ENCODE measurements at regions not wholly inside any gene's neighbourhood (a gene's known extent, or its start where the extent isn't known, plus 50 kb on each side); places are given as distances from the start of the nearest gene placed in this dataset.

- no peak for DNase-seq (ENCODE audit: insufficient read length, low spot score)
- TF ChIP-seq PAX5 (IDR thresholded peaks at IDR 0.05; ENCODE audit: insufficient read depth, low read length, severe bottlenecking) (no peak), SPI1 (IDR thresholded peaks at IDR 0.05; ENCODE audit: low read depth, low read length) (no peak), TAF1 (IDR thresholded peaks at IDR 0.05; ENCODE audit: low read depth, low read length) (no peak), POU2F2 (IDR thresholded peaks at IDR 0.05; ENCODE audit: low read depth, low read length) (no peak), POLR2AphosphoS5 (IDR thresholded peaks at IDR 0.05; ENCODE audit: low read depth, low read length) (no peak), POLR2A (IDR thresholded peaks at IDR 0.05; ENCODE audit: low read depth, low read length) (no peak)
- FAIRE-seq, result no peak
Observed at GRCh38 chr12:102564026-102564425, 83.7 kb upstream of the IGF1 start.

GRCh38 chr12:102562836-102563425 lies 82.6 kb upstream of the IGF1 start:
- FAIRE-seq (no peak), DNase-seq (ENCODE audit: insufficient read length, low spot score) (no peak)
- no peak for TF ChIP-seq TAF1 (IDR thresholded peaks at IDR 0.05; ENCODE audit: low read depth, low read length)

GRCh38 chr12:102551186-102551585 lies 70.8 kb upstream of the IGF1 start:
- TF ChIP-seq POLR2A (IDR thresholded peaks at IDR 0.05; ENCODE audit: low read depth, low read length) (no peak), TAF1 (IDR thresholded peaks at IDR 0.05; ENCODE audit: low read depth, low read length) (no peak), SPI1 (IDR thresholded peaks at IDR 0.05; ENCODE audit: low read depth, low read length) (no peak), POU2F2 (IDR thresholded peaks at IDR 0.05; ENCODE audit: low read depth, low read length) (no peak), POLR2AphosphoS5 (IDR thresholded peaks at IDR 0.05; ENCODE audit: low read depth, low read length) (no peak)
- FAIRE-seq (no peak), DNase-seq (ENCODE audit: insufficient read length, low spot score) (no peak)

GRCh38 chr12:102549691-102550090 lies 69.3 kb upstream of the IGF1 start:
- no peak for FAIRE-seq
- no peak for TF ChIP-seq PAX5 (IDR thresholded peaks at IDR 0.05; ENCODE audit: insufficient read depth, low read length, severe bottlenecking)
- TF ChIP-seq SPI1 (IDR thresholded peaks at IDR 0.05; ENCODE audit: low read depth, low read length), result no peak
- TF ChIP-seq TAF1 (IDR thresholded peaks at IDR 0.05; ENCODE audit: low read depth, low read length), result no peak
- no peak for TF ChIP-seq POLR2A (IDR thresholded peaks at IDR 0.05; ENCODE audit: low read depth, low read length)
- no peak for TF ChIP-seq POLR2AphosphoS5 (IDR thresholded peaks at IDR 0.05; ENCODE audit: low read depth, low read length)
- TF ChIP-seq POU2F2 (IDR thresholded peaks at IDR 0.05; ENCODE audit: low read depth, low read length), result no peak

GRCh38 chr12:102548543-102548942 lies 68.2 kb upstream of the IGF1 start:
- TF ChIP-seq POU2F2 (IDR thresholded peaks at IDR 0.05; ENCODE audit: low read depth, low read length), result no peak
- FAIRE-seq (no peak), DNase-seq (ENCODE audit: insufficient read length, low spot score) (no peak)

More at GRCh38 chr12:102549691-102550090, 69.3 kb upstream of the IGF1 start:
- DNase-seq (ENCODE audit: insufficient read length, low spot score), result no peak

GRCh38 chr12:102543494-102544485 lies 63.4 kb upstream of the IGF1 start:
- no peak for DNase-seq (ENCODE audit: insufficient read length, low spot score)
- peak; percentile 59 for FAIRE-seq
- no peak for TF ChIP-seq TAF1 (IDR thresholded peaks at IDR 0.05; ENCODE audit: low read depth, low read length)
- TF ChIP-seq PAX5 (IDR thresholded peaks at IDR 0.05; ENCODE audit: insufficient read depth, low read length, severe bottlenecking), result no peak
- TF ChIP-seq SPI1 (IDR thresholded peaks at IDR 0.05; ENCODE audit: low read depth, low read length), result no peak
- no peak for TF ChIP-seq POLR2A (IDR thresholded peaks at IDR 0.05; ENCODE audit: low read depth, low read length)

- peak; percentile 33 for FAIRE-seq
- no peak for DNase-seq (ENCODE audit: insufficient read length, low spot score)
- TF ChIP-seq POLR2AphosphoS5 (IDR thresholded peaks at IDR 0.05; ENCODE audit: low read depth, low read length), result no peak
- no peak for TF ChIP-seq POLR2A (IDR thresholded peaks at IDR 0.05; ENCODE audit: low read depth, low read length)
- TF ChIP-seq POU2F2 (IDR thresholded peaks at IDR 0.05; ENCODE audit: low read depth, low read length), result no peak
- TF ChIP-seq SPI1 (IDR thresholded peaks at IDR 0.05; ENCODE audit: low read depth, low read length), result no peak
- no peak for TF ChIP-seq TAF1 (IDR thresholded peaks at IDR 0.05; ENCODE audit: low read depth, low read length)
- TF ChIP-seq PAX5 (IDR thresholded peaks at IDR 0.05; ENCODE audit: insufficient read depth, low read length, severe bottlenecking), result no peak
Observed at GRCh38 chr12:102542816-102543440, 62.6 kb upstream of the IGF1 start.

GRCh38 chr12:102540815-102541385 lies 60.5 kb upstream of the IGF1 start:
- FAIRE-seq (no peak), DNase-seq (ENCODE audit: insufficient read length, low spot score) (no peak)
- TF ChIP-seq POU2F2 (IDR thresholded peaks at IDR 0.05; ENCODE audit: low read depth, low read length) (no peak), SPI1 (IDR thresholded peaks at IDR 0.05; ENCODE audit: low read depth, low read length) (no peak), PAX5 (IDR thresholded peaks at IDR 0.05; ENCODE audit: insufficient read depth, low read length, severe bottlenecking) (no peak), POLR2A (IDR thresholded peaks at IDR 0.05; ENCODE audit: low read depth, low read length) (no peak)

GRCh38 chr12:102539651-102540553 lies 59.5 kb upstream of the IGF1 start:
- no peak for DNase-seq (ENCODE audit: insufficient read length, low spot score)
- TF ChIP-seq PAX5 (IDR thresholded peaks at IDR 0.05; ENCODE audit: insufficient read depth, low read length, severe bottlenecking), result no peak
- TF ChIP-seq TAF1 (IDR thresholded peaks at IDR 0.05; ENCODE audit: low read depth, low read length), result no peak
- TF ChIP-seq POLR2A (IDR thresholded peaks at IDR 0.05; ENCODE audit: low read depth, low read length), result no peak
- no peak for TF ChIP-seq POU2F2 (IDR thresholded peaks at IDR 0.05; ENCODE audit: low read depth, low read length)
- peak; percentile 65 for TF ChIP-seq SPI1 (IDR thresholded peaks at IDR 0.05; ENCODE audit: low read depth, low read length)

More at GRCh38 chr12:102539651-102540553, 59.5 kb upstream of the IGF1 start:
- FAIRE-seq, result no peak

Data from GM12891 (cell line).